ENCODE measurements at regions not wholly inside any gene's neighbourhood (a gene's known extent, or its start where the extent isn't known, plus 50 kb on each side); places are given as distances from the start of the nearest gene placed in this dataset.

GRCh38 chr6:126245077-126245476, 94.8 kb upstream of the CENPW start:
- H3K27me3 Mint-ChIP-seq = no peaks in the 10 kb centered on the region
- no peak overlapping the region for H3K27ac Mint-ChIP-seq
- H3K4me3 ChIP-seq (ENCODE audit: low read length) = no peak overlapping the region
- DNase-seq (no peak), ATAC-seq (no peak)
- intact Hi-C loops (cut with micrococcal nuclease) = no loop called here
- peaks cover 0 to 20% (median 5%) of the 10 kb centered on the region in 11 donors for H3K9me3 Mint-ChIP-seq
- CTCF ChIA-PET = no interaction called here
- H3K27ac ChIP-seq (ENCODE audit: low read depth, low read length) = no peak overlapping the region
- no peaks in the 10 kb centered on the region for H3K36me3 ChIP-seq (ENCODE audit: control insufficient read depth in 2 of 3, insufficient read depth in 3 of 3, low read length in 3 of 3)
- peaks cover 0 to 4% (median 0%) of the 10 kb centered on the region in 5 donors for H3K36me3 Mint-ChIP-seq
- H3K4me3 Mint-ChIP-seq = no peak overlapping the region
- no peaks in the 10 kb centered on the region for H3K27me3 ChIP-seq (ENCODE audit: control insufficient read depth in 2 of 2, insufficient read depth in 2 of 2, low read length in 2 of 2)
- H3K4me1 Mint-ChIP-seq = no peaks in the 10 kb centered on the region
- POLR2A ChIA-PET = no interaction called here
- no peaks in the 10 kb centered on the region for H3K9me3 ChIP-seq (ENCODE audit: control insufficient read depth in 2 of 3, low read length in 3 of 3)
- no peaks in the 10 kb centered on the region for H3K4me1 ChIP-seq (ENCODE audit: control insufficient read depth in 2 of 2, insufficient read depth in 2 of 2, low read length in 2 of 2)

GRCh38 chr6:126252154-126252553, 87.8 kb upstream of the CENPW start:
- CTCF ChIA-PET = interaction anchor here (0.5 kb wide), 1 partner anchor 56 kb away, joined by 3 read pairs; no protein-coding TSS in a partner anchor
- no peak for ATAC-seq
- no peaks in the 10 kb centered on the region for H3K27me3 ChIP-seq (ENCODE audit: control insufficient read depth in 2 of 2, insufficient read depth in 2 of 2, low read length in 2 of 2)
- intact Hi-C loops (cut with micrococcal nuclease) = no loop called here
- no peak overlapping the region for H3K4me3 ChIP-seq (ENCODE audit: low read length)
- peaks cover 0 to 5% (median 1%) of the 10 kb centered on the region in 11 donors for H3K9me3 Mint-ChIP-seq
- POLR2A ChIA-PET = no interaction called here
- peaks cover 0 to 5% (median 0%) of the 10 kb centered on the region in 7 donors for H3K4me1 Mint-ChIP-seq
- DNase-seq = no peak
- H3K36me3 Mint-ChIP-seq = peaks cover 0 to 8% (median 1%) of the 10 kb centered on the region in 5 donors
- H3K36me3 ChIP-seq (ENCODE audit: control insufficient read depth in 2 of 3, insufficient read depth in 3 of 3, low read length in 3 of 3) = no peaks in the 10 kb centered on the region
- no peak overlapping the region for H3K27ac Mint-ChIP-seq
- no peaks in the 10 kb centered on the region for H3K4me1 ChIP-seq (ENCODE audit: control insufficient read depth in 2 of 2, insufficient read depth in 2 of 2, low read length in 2 of 2)
- no peaks in the 10 kb centered on the region for H3K27me3 Mint-ChIP-seq
- no peak overlapping the region for H3K27ac ChIP-seq (ENCODE audit: low read depth, low read length)
- no peak overlapping the region for H3K4me3 Mint-ChIP-seq
- H3K9me3 ChIP-seq (ENCODE audit: control insufficient read depth in 2 of 3, low read length in 3 of 3) = no peaks in the 10 kb centered on the region

GRCh38 chr6:126253431-126253830, 86.5 kb upstream of the CENPW start:
- H3K4me3 Mint-ChIP-seq = no peak overlapping the region
- intact Hi-C loops (cut with micrococcal nuclease) = no loop called here
- Histone ChIP-seq H3K4me1 (ENCODE audit: control insufficient read depth in 2 of 2, insufficient read depth in 2 of 2, low read length in 2 of 2) (no peaks in the 10 kb centered on the region), H3K9me3 (ENCODE audit: control insufficient read depth in 2 of 3, low read length in 3 of 3) (no peaks in the 10 kb centered on the region), H3K36me3 (ENCODE audit: control insufficient read depth in 2 of 3, insufficient read depth in 3 of 3, low read length in 3 of 3) (no peaks in the 10 kb centered on the region), H3K27me3 (ENCODE audit: control insufficient read depth in 2 of 2, insufficient read depth in 2 of 2, low read length in 2 of 2) (no peaks in the 10 kb centered on the region), H3K4me3 (ENCODE audit: low read length) (no peak overlapping the region), H3K27ac (ENCODE audit: low read depth, low read length) (no peak overlapping the region)
- H3K27me3 Mint-ChIP-seq = no peaks in the 10 kb centered on the region
- POLR2A ChIA-PET = no interaction called here
- peaks cover 0 to 6% (median 3%) of the 10 kb centered on the region in 11 donors for H3K9me3 Mint-ChIP-seq
- no peak for DNase-seq
- no peak overlapping the region for H3K27ac Mint-ChIP-seq
- peaks cover 0 to 11% (median 3%) of the 10 kb centered on the region in 5 donors for H3K36me3 Mint-ChIP-seq
- peaks cover 0 to 5% (median 0%) of the 10 kb centered on the region in 7 donors for H3K4me1 Mint-ChIP-seq
- ATAC-seq = no peak
- CTCF ChIA-PET = no interaction called here

- Mint-ChIP-seq H3K4me3 (no peak overlapping the region), H3K27me3 (peaks cover 0 to 9% (median 0%) of the 10 kb centered on the region in 5 donors), H3K4me1 (no peaks in the 10 kb centered on the region), H3K36me3 (peaks cover 0 to 22% (median 17%) of the 10 kb centered on the region in 5 donors), H3K9me3 (peaks cover 7 to 48% (median 22%) of the 10 kb centered on the region in 11 donors), H3K27ac (no peak overlapping the region)
- Histone ChIP-seq H3K27me3 (ENCODE audit: control insufficient read depth in 2 of 2, insufficient read depth in 2 of 2, low read length in 2 of 2) (no peaks in the 10 kb centered on the region), H3K9me3 (ENCODE audit: control insufficient read depth in 2 of 3, low read length in 3 of 3) (peaks cover 0 to 8% (median 0%) of the 10 kb centered on the region in 3 experiments), H3K27ac (ENCODE audit: low read depth, low read length) (no peak overlapping the region), H3K4me1 (ENCODE audit: control insufficient read depth in 2 of 2, insufficient read depth in 2 of 2, low read length in 2 of 2) (no peaks in the 10 kb centered on the region), H3K36me3 (ENCODE audit: control insufficient read depth in 2 of 3, insufficient read depth in 3 of 3, low read length in 3 of 3) (no peaks in the 10 kb centered on the region), H3K4me3 (ENCODE audit: low read length) (no peak overlapping the region)
- intact Hi-C loops (cut with micrococcal nuclease) = no loop called here
- ChIA-PET POLR2A (no interaction called here), CTCF (no interaction called here)
- ATAC-seq (no peak), DNase-seq (no peak)
Measured at GRCh38 chr6:126258150-126258549, 81.8 kb upstream of the CENPW start.

- Histone ChIP-seq H3K27me3 (ENCODE audit: control insufficient read depth in 2 of 2, insufficient read depth in 2 of 2, low read length in 2 of 2) (no peaks in the 10 kb centered on the region), H3K4me1 (ENCODE audit: control insufficient read depth in 2 of 2, insufficient read depth in 2 of 2, low read length in 2 of 2) (no peaks in the 10 kb centered on the region), H3K27ac (ENCODE audit: low read depth, low read length) (no peak overlapping the region), H3K4me3 (ENCODE audit: low read length) (no peak overlapping the region), H3K36me3 (ENCODE audit: control insufficient read depth in 2 of 3, insufficient read depth in 3 of 3, low read length in 3 of 3) (no peaks in the 10 kb centered on the region), H3K9me3 (ENCODE audit: control insufficient read depth in 2 of 3, low read length in 3 of 3) (peaks cover 0 to 8% (median 0%) of the 10 kb centered on the region in 3 experiments)
- intact Hi-C loops (cut with micrococcal nuclease) = no loop called here
- Mint-ChIP-seq H3K27ac (no peak overlapping the region), H3K27me3 (peaks cover 0 to 9% (median 0%) of the 10 kb centered on the region in 5 donors), H3K4me3 (peak overlapping the region in 1 of 10 donors; percentile 7), H3K4me1 (no peaks in the 10 kb centered on the region), H3K9me3 (peaks cover 7 to 48% (median 21%) of the 10 kb centered on the region in 11 donors), H3K36me3 (peaks cover 0 to 18% (median 12%) of the 10 kb centered on the region in 5 donors)
- DNase-seq (no peak), ATAC-seq (no peak)
- ChIA-PET CTCF (no interaction called here), POLR2A (no interaction called here)
Measured at GRCh38 chr6:126261792-126262421, 78.0 kb upstream of the CENPW start.

GRCh38 chr6:126264265-126264664, 75.7 kb upstream of the CENPW start:
- ATAC-seq = no peak
- Histone ChIP-seq H3K9me3 (ENCODE audit: control insufficient read depth in 2 of 3, low read length in 3 of 3) (peaks cover 0 to 8% (median 0%) of the 10 kb centered on the region in 3 experiments), H3K27ac (ENCODE audit: low read depth, low read length) (no peak overlapping the region), H3K27me3 (ENCODE audit: control insufficient read depth in 2 of 2, insufficient read depth in 2 of 2, low read length in 2 of 2) (no peaks in the 10 kb centered on the region), H3K36me3 (ENCODE audit: control insufficient read depth in 2 of 3, insufficient read depth in 3 of 3, low read length in 3 of 3) (no peaks in the 10 kb centered on the region), H3K4me1 (ENCODE audit: control insufficient read depth in 2 of 2, insufficient read depth in 2 of 2, low read length in 2 of 2) (no peaks in the 10 kb centered on the region), H3K4me3 (ENCODE audit: low read length) (no peak overlapping the region)
- Mint-ChIP-seq H3K4me1 (no peaks in the 10 kb centered on the region), H3K27me3 (peaks cover 0 to 9% (median 0%) of the 10 kb centered on the region in 5 donors), H3K27ac (no peak overlapping the region), H3K4me3 (no peak overlapping the region), H3K9me3 (peaks cover 6 to 39% (median 21%) of the 10 kb centered on the region in 11 donors), H3K36me3 (peaks cover 0 to 14% (median 14%) of the 10 kb centered on the region in 5 donors)
- DNase-seq = no peak
- POLR2A ChIA-PET = no interaction called here
- CTCF ChIA-PET = no interaction called here
- intact Hi-C loops (cut with micrococcal nuclease) = no loop called here

- peaks cover 0 to 9% (median 5%) of the 10 kb centered on the region in 5 donors for H3K36me3 Mint-ChIP-seq
- Histone ChIP-seq H3K4me1 (ENCODE audit: control insufficient read depth in 2 of 2, insufficient read depth in 2 of 2, low read length in 2 of 2) (no peaks in the 10 kb centered on the region), H3K27ac (ENCODE audit: low read depth, low read length) (no peak overlapping the region), H3K36me3 (ENCODE audit: control insufficient read depth in 2 of 3, insufficient read depth in 3 of 3, low read length in 3 of 3) (no peaks in the 10 kb centered on the region), H3K4me3 (ENCODE audit: low read length) (no peak overlapping the region), H3K9me3 (ENCODE audit: control insufficient read depth in 2 of 3, low read length in 3 of 3) (no peaks in the 10 kb centered on the region), H3K27me3 (ENCODE audit: control insufficient read depth in 2 of 2, insufficient read depth in 2 of 2, low read length in 2 of 2) (no peaks in the 10 kb centered on the region)
- CTCF ChIA-PET = no interaction called here
- H3K27me3 Mint-ChIP-seq = peaks cover 0 to 9% (median 0%) of the 10 kb centered on the region in 5 donors
- POLR2A ChIA-PET = no interaction called here
- H3K4me1 Mint-ChIP-seq = no peaks in the 10 kb centered on the region
- DNase-seq (no peak), ATAC-seq (no peak)
- H3K9me3 Mint-ChIP-seq = peaks cover under 1 to 15% (median 4%) of the 10 kb centered on the region in 11 donors
- H3K27ac Mint-ChIP-seq = no peak overlapping the region
- intact Hi-C loops (cut with micrococcal nuclease) = no loop called here
- H3K4me3 Mint-ChIP-seq = no peak overlapping the region
Measured at GRCh38 chr6:126266664-126267063, 73.3 kb upstream of the CENPW start.
